OCI-LY1 (cell line): ENCODE measurements at regions not wholly inside any gene's neighbourhood (a gene's known extent, or its start where the extent isn't known, plus 50 kb on each side); places are given as distances from the start of the nearest gene placed in this dataset.

Experiments
- CTCF ChIP-seq: fragments of 200-600 bp; sonication (generic), shearing (Covaris generic); IDR thresholded peaks from 2 replicates; pipeline ENCODE4 v1.5.1; 2017; ENCODE audit warnings: mild to moderate bottlenecking, antibody characterized with exemption, low read length, moderate library complexity, mixed read lengths
- EZH2 ChIP-seq: fragments of 200-600 bp; sonication (generic), shearing (Covaris generic); IDR thresholded peaks from 2 replicates; pipeline ENCODE4 v1.8.0; 2017; ENCODE audit warnings: borderline replicate concordance, mixed run types, mild to moderate bottlenecking, antibody characterized with exemption, low read length, moderate library complexity, mixed read lengths

- TF ChIP-seq CTCF (no peak), EZH2 (no peak)
These were observed 700.8 kb upstream of the SPRY2 start for GRCh38 chr13:81041761-81042160.
